B cell (primary cell): ENCODE measurements at regions not wholly inside any gene's neighbourhood (a gene's known extent, or its start where the extent isn't known, plus 50 kb on each side); places are given as distances from the start of the nearest gene placed in this dataset.

Experiments used
- ATAC-seq: fragments of 200-7000 bp; cut with Tn5 transposase; one replicate; pipeline ENCODE4 v1.10.0; 2021; ENCODE audit warnings: low read depth, mild to moderate bottlenecking, moderate number of reproducible peaks, moderate library complexity
- CTCF ChIA-PET: fragments of 350-600 bp; sonication (Branson Sonifier 250); formaldehyde crosslinking; loops from one replicate; lab custom pipeline; 2021; ENCODE audit warnings: antibody characterized with exemption, inconsistent platforms; lab: Charles Lee
- POLR2A ChIA-PET: fragments of 350-600 bp; sonication (Branson Sonifier 250); formaldehyde crosslinking; loops from one replicate; lab custom pipeline; 2021; ENCODE audit warnings: antibody characterized with exemption; lab: Charles Lee
- DNase-seq: peaks from one replicate; pipeline ENCODE4 v3.0.0; 2013
- H2AFZ ChIP-seq: 2 replicates; pipeline ENCODE4 v1.6.1; 2012; ENCODE audit warnings: mild to moderate bottlenecking, low read depth, low read length; ENCODE audit not compliant: insufficient read depth, poor library complexity, severe bottlenecking
- H3K27ac ChIP-seq, 2 donors: 1 replicate in 1 of 2; 2 replicates in 1 of 2; pipeline ENCODE4 v1.5.1; 2012 to 2013; ENCODE audit warnings: low read length in 2 of 2, mild to moderate bottlenecking in 2 of 2, moderate library complexity in 1 of 2
- H3K27me3 ChIP-seq, 4 experiments: fragments of 200-600 bp in 1 of 4; sonication (generic) in 1 of 4; replicated peaks in 1 of 4; 1 replicate in 2 of 4; 2 replicates in 2 of 4; pipeline versions ENCODE4 v1.6.1 to v1.7.0; 2013 to 2016; ENCODE audit warnings: low read length in 3 of 4, mild to moderate bottlenecking in 2 of 4, mixed read lengths in 1 of 4, moderate library complexity in 1 of 4; ENCODE audit not compliant: insufficient read depth in 4 of 4, control insufficient read depth in 3 of 4; ENCODE audit errors: control extremely low read depth in 1 of 4
- H3K36me3 ChIP-seq, 2 experiments: replicated peaks in 1 of 2; 1 replicate in 1 of 2; 2 replicates in 1 of 2; pipeline versions ENCODE4 v1.6.1 to v1.7.1; 2013; ENCODE audit warnings: low read length in 1 of 2; ENCODE audit not compliant: insufficient read depth in 2 of 2, control insufficient read depth in 1 of 2; ENCODE audit errors: control extremely low read depth in 1 of 2, extremely low read depth in 1 of 2
- H3K4me1 ChIP-seq, 2 donors: fragments of 200-600 bp in 1 of 2; sonication (generic) in 1 of 2; 1 replicate in 1 of 2; 2 replicates in 1 of 2; pipeline versions ENCODE4 v1.5.1 to v1.6.1; 2013 to 2017; ENCODE audit warnings: low read length in 2 of 2; ENCODE audit not compliant: control insufficient read depth in 2 of 2, insufficient read depth in 2 of 2
- H3K4me2 ChIP-seq: replicated peaks from 2 replicates; pipeline ENCODE3; 2012; ENCODE audit warnings: mild to moderate bottlenecking, low read depth, low read length; ENCODE audit not compliant: poor library complexity, severe bottlenecking
- H3K4me3 ChIP-seq, 5 experiments: fragments of 200-600 bp in 1 of 5; sonication (generic) in 1 of 5; 1 replicate in 3 of 5; 2 replicates in 2 of 5; pipeline versions ENCODE4 v1.5.1 to v1.7.0; 2011 to 2016; ENCODE audit warnings: low read length in 4 of 5, mild to moderate bottlenecking in 4 of 5, low read depth in 2 of 5, control low read depth in 1 of 5, moderate library complexity in 1 of 5; ENCODE audit not compliant: insufficient read depth in 1 of 5; ENCODE audit errors: control extremely low read depth in 1 of 5, extremely low read depth in 1 of 5
- H3K79me2 ChIP-seq: fragments of 200-600 bp; sonication (generic); one replicate; pipeline ENCODE4 v1.6.0; 2016; ENCODE audit warnings: low read length; ENCODE audit not compliant: control insufficient read depth, insufficient read depth
- H3K9ac ChIP-seq: fragments of 200-600 bp; sonication (generic); 2 replicates; pipeline ENCODE4 v1.6.1; 2017; ENCODE audit warnings: mild to moderate bottlenecking, low read length, moderate library complexity
- H3K9me3 ChIP-seq, 3 donors: one replicate each; pipeline versions ENCODE4 v1.6.1 to v1.7.1; 2013; ENCODE audit warnings: low read length in 2 of 3; ENCODE audit not compliant: control insufficient read depth in 2 of 3, insufficient read depth in 1 of 3; ENCODE audit errors: control extremely low read depth in 1 of 3
- H4K20me1 ChIP-seq: 2 replicates; pipeline ENCODE4 v1.6.0; 2012; ENCODE audit warnings: mild to moderate bottlenecking, low read length; ENCODE audit not compliant: insufficient read depth, control insufficient read depth, poor library complexity, severe bottlenecking
- H3K27ac Mint-ChIP-seq: one replicate; pipeline ENCODE4 v1.8.0; 2021; ENCODE audit warnings: mixed read lengths
- H3K27me3 Mint-ChIP-seq: one replicate; pipeline ENCODE4 v1.8.0; 2021; ENCODE audit warnings: mixed read lengths
- H3K4me1 Mint-ChIP-seq: one replicate; pipeline ENCODE4 v1.8.0; 2021; ENCODE audit warnings: mixed read lengths
- H3K4me3 Mint-ChIP-seq: one replicate; pipeline ENCODE4 v1.8.0; 2021; ENCODE audit warnings: mixed read lengths
- H3K9me3 Mint-ChIP-seq: one replicate; pipeline ENCODE4 v1.8.0; 2022; ENCODE audit warnings: mixed read lengths; ENCODE audit not compliant: insufficient read depth
- EZH2 ChIP-seq: IDR thresholded peaks from 2 replicates; pipeline ENCODE4 v1.6.1; 2012; ENCODE audit warnings: borderline replicate concordance, low read depth, mild to moderate bottlenecking, moderate library complexity, low read length; ENCODE audit not compliant: insufficient read depth, poor library complexity, severe bottlenecking
- WGBS: methylation state at CpG from one replicate; pipeline ENCODE4 v1.1.5; 2013; ENCODE audit warnings: missing lambda C conversion rate; ENCODE audit not compliant: insufficient coverage; 5-methylcytosine and 5-hydroxymethylcytosine counted together
- intact Hi-C: fragments of 100-400 bp; cut with micrococcal nuclease; formaldehyde crosslinking; loops from one replicate; pipeline ENCODE4 v1.10.0; 2022
- TF ChIP-seq, protein P1 (sequence below): fragments of 200-600 bp; IDR thresholded peaks from one replicate; pipeline ENCODE4 v1.8.0; 2022; ENCODE audit warnings: antibody characterized with exemption, mild to moderate bottlenecking

DNA sequence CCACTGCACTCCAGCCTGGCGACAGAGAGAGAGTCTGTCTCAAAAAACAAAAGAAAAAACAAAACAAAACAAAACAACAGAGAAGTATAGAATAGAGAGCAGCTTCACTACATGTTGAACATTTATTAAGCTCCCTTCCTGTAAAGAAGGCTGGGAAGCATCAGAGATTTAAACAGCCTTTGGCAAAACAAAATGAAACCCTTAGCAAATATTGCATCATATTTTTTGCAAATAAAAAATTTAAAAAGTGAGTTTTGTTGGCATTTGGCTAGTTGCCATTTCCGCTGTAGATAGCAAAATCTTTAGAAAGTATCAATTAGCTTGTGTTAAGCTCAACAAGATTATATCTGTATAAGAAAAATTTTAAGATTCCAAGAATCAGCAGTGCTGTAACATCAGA lies 151.2 kb downstream of the SERPINI1 start:
- no peaks in the 10 kb centered on the region for H3K36me3 ChIP-seq
- no peaks in the 10 kb centered on the region for H3K27me3 ChIP-seq
- POLR2A ChIA-PET, result no interaction called here
- H3K9me3 ChIP-seq, result no peaks in the 10 kb centered on the region
- H3K27ac Mint-ChIP-seq, result no peak overlapping the region
- ATAC-seq (no peak), DNase-seq (no peak)
- no peak overlapping the region for H2AFZ ChIP-seq
- TF ChIP-seq, protein P1, sequence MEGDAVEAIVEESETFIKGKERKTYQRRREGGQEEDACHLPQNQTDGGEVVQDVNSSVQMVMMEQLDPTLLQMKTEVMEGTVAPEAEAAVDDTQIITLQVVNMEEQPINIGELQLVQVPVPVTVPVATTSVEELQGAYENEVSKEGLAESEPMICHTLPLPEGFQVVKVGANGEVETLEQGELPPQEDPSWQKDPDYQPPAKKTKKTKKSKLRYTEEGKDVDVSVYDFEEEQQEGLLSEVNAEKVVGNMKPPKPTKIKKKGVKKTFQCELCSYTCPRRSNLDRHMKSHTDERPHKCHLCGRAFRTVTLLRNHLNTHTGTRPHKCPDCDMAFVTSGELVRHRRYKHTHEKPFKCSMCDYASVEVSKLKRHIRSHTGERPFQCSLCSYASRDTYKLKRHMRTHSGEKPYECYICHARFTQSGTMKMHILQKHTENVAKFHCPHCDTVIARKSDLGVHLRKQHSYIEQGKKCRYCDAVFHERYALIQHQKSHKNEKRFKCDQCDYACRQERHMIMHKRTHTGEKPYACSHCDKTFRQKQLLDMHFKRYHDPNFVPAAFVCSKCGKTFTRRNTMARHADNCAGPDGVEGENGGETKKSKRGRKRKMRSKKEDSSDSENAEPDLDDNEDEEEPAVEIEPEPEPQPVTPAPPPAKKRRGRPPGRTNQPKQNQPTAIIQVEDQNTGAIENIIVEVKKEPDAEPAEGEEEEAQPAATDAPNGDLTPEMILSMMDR, result no peak
- no peak for TF ChIP-seq EZH2
- no peaks in the 10 kb centered on the region for H3K9me3 Mint-ChIP-seq
- H3K4me3 ChIP-seq, result no peak overlapping the region
- H3K4me2 ChIP-seq, result no peak overlapping the region
- no peak overlapping the region for H3K4me3 Mint-ChIP-seq
- H3K27me3 Mint-ChIP-seq, result peaks cover 14% of the 10 kb centered on the region
- intact Hi-C loops, result no loop called here
- H3K27ac ChIP-seq, result no peak overlapping the region
- no peaks in the 10 kb centered on the region for H4K20me1 ChIP-seq
- CTCF ChIA-PET, result interaction anchor here (0.6 to 1.3 kb wide), 2 partner anchors 57 to 161 kb away, joined by 3 read pairs; no protein-coding TSS in a partner anchor
- no peak overlapping the region for H3K9ac ChIP-seq
- no CpG with 5 or more reads among the region's 2 CpGs for WGBS
- H3K4me1 Mint-ChIP-seq, result peaks cover 4% of the 10 kb centered on the region
- no peaks in the 10 kb centered on the region for H3K79me2 ChIP-seq
- H3K4me1 ChIP-seq, result peaks cover 0 to 4% of the 10 kb centered on the region in 2 donors

DNA sequence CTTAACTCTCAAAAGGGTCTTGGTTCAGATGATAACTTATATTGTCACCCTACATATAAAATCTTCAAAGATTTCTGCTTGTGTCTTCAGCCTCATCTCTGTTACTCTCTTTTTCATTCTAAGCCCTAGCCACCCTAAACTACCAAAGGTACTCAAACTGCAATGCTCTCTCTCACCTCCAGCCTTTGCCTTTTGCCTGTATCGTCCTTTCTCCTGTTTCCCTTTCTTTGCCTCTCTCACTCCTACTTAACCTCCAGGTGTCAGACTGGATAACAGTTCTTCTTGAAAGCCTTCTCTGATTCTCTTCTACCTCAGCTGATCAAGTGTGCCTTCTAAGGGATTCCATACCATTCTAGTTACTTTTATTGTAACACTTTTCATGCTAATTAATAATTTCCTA lies 149.8 kb downstream of the SERPINI1 start:
- Mint-ChIP-seq H3K4me3 (no peak overlapping the region), H3K4me1 (peaks cover 4% of the 10 kb centered on the region), H3K9me3 (no peaks in the 10 kb centered on the region), H3K27ac (no peak overlapping the region), H3K27me3 (peaks cover 11% of the 10 kb centered on the region)
- DNase-seq, result no peak
- no peak overlapping the region for H2AFZ ChIP-seq
- intact Hi-C loops, result no loop called here
- H3K9me3 ChIP-seq, result no peaks in the 10 kb centered on the region
- no peak overlapping the region for H3K27ac ChIP-seq
- CTCF ChIA-PET, result no interaction called here
- TF ChIP-seq, protein P1, result no peak
- TF ChIP-seq EZH2, result no peak
- no peaks in the 10 kb centered on the region for H3K27me3 ChIP-seq
- no peak overlapping the region for H3K4me3 ChIP-seq
- H3K4me1 ChIP-seq, result peaks cover 0 to 5% of the 10 kb centered on the region in 2 donors
- H3K4me2 ChIP-seq, result no peak overlapping the region
- ATAC-seq, result no peak
- POLR2A ChIA-PET, result no interaction called here
- WGBS, result 73% methylated on average over 1 of the region's 1 CpG
- no peaks in the 10 kb centered on the region for H3K36me3 ChIP-seq
- H3K79me2 ChIP-seq, result no peaks in the 10 kb centered on the region
- no peaks in the 10 kb centered on the region for H4K20me1 ChIP-seq
- H3K9ac ChIP-seq, result no peak overlapping the region
